ENCODE measurements at regions not wholly inside any gene's neighbourhood (a gene's known extent, or its start where the extent isn't known, plus 50 kb on each side); places are given as distances from the start of the nearest gene placed in this dataset.
"Not testable (repeated sequence)": the region's sequence is repeated elsewhere in the genome, so short reads cannot be mapped to it uniquely, and the experiment has no call there.

DNA sequence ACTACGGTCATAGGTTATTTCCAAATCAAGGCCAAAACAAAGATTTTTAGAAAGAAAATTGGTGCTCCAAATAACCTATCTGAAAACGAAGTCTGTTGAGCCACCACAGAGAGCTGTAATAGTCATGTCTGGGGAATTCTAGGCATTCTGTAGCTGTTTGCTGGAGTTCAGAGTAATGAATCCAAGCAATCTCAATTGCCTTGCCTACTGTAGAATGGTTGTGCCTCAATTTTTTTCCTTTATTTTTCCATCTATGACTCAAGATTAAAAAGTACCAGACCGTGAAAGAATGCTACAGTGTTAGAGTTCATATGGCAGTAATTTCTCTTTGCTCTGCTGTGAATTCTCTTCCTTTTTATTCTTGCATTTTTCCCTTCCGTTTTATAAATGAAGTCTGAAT is 1007.2 kb upstream of the ALCAM start:
- no peaks in the 10 kb centered on the region for H3K4me1 ChIP-seq
- no peak overlapping the region for H3K27ac ChIP-seq
- no peak for DNase-seq
- TF ChIP-seq, protein P1, sequence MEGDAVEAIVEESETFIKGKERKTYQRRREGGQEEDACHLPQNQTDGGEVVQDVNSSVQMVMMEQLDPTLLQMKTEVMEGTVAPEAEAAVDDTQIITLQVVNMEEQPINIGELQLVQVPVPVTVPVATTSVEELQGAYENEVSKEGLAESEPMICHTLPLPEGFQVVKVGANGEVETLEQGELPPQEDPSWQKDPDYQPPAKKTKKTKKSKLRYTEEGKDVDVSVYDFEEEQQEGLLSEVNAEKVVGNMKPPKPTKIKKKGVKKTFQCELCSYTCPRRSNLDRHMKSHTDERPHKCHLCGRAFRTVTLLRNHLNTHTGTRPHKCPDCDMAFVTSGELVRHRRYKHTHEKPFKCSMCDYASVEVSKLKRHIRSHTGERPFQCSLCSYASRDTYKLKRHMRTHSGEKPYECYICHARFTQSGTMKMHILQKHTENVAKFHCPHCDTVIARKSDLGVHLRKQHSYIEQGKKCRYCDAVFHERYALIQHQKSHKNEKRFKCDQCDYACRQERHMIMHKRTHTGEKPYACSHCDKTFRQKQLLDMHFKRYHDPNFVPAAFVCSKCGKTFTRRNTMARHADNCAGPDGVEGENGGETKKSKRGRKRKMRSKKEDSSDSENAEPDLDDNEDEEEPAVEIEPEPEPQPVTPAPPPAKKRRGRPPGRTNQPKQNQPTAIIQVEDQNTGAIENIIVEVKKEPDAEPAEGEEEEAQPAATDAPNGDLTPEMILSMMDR (IDR thresholded peaks at IDR 0.05): no peak
- TF ChIP-seq POLR2A (IDR thresholded peaks at IDR 0.05): no peak
- intact Hi-C loops (cut with DNase I; ENCODE audit: low total_unique reads): no loop called here
- no peaks in the 10 kb centered on the region for H3K36me3 ChIP-seq
- H3K27me3 ChIP-seq: no peaks in the 10 kb centered on the region
- no peaks in the 10 kb centered on the region for H3K9me3 ChIP-seq
- H3K4me3 ChIP-seq: no peak overlapping the region

DNA sequence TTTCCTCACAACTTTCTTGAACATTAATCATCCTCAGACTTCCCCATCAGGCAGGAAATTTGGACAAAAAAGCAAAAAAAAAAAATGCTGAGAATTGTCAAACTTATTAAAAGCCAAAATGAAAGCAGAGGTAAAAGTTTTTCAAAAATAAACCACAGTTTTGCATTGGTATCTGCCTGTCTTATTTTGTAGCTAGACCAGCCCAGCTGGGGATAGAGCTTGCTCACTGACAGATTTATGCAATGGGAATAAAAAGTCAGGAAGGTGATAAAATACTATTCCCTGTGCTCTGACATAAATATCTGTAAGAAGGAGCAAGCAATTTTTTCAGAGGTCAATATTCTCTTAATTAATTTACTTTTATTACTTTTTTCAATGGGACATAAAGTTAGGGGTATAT is 1006.7 kb upstream of the ALCAM start:
- intact Hi-C loops (cut with DNase I; ENCODE audit: low total_unique reads): no loop called here
- Histone ChIP-seq H3K4me3 (no peak overlapping the region), H3K4me1 (no peaks in the 10 kb centered on the region), H3K27me3 (no peaks in the 10 kb centered on the region), H3K9me3 (no peaks in the 10 kb centered on the region), H3K36me3 (no peaks in the 10 kb centered on the region), H3K27ac (no peak overlapping the region)
- DNase-seq: no peak
- TF ChIP-seq, protein P1 (IDR thresholded peaks at IDR 0.05): no peak
- no peak for TF ChIP-seq POLR2A (IDR thresholded peaks at IDR 0.05)

DNA sequence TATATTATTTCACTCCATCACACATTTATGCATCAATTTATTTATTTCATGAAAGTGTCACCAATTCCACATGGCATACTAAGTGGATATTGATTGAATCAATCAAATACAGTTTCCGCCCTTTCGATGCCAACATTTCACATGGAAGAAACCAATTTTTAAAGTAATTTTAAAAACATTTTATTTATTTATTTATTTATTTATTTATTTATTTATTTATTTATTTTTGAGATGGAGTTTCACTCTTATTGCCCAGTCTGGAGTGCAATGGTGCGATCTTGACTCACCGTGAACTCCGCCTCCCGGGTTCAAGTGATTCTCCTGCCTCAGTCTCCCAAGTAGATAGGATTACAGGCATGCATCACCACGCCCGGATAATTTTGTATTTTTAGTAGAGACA is 1005.0 kb upstream of the ALCAM start:
- DNase-seq; H3K9me3 ChIP-seq; H3K4me3 ChIP-seq; H3K27me3 ChIP-seq; H3K4me1 ChIP-seq; H3K27ac ChIP-seq; intact Hi-C loops (cut with DNase I; ENCODE audit: low total_unique reads); H3K36me3 ChIP-seq: not testable (repeated sequence)

DNA sequence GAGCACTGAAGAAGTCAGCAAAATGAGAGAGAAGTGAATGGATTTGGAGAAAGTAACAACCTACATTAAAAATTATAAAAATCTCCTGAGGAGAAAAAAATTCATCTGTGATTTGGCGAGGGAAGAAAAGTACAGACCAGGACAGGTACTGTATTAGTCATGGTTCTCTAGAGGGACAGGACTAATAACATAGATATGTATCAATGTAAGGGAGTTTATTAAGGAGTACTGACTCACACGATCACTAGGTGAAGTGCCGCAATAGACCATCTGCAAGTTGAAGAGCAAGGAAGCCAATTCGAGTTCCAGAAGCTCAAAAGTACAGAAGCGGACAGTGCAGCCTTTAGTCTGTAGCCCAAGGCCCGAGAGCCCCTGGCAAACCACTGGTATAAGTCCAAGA is 1004.4 kb upstream of the ALCAM start:
- Histone ChIP-seq H3K27me3 (no peaks in the 10 kb centered on the region), H3K9me3 (no peaks in the 10 kb centered on the region), H3K4me3 (no peak overlapping the region), H3K36me3 (no peaks in the 10 kb centered on the region), H3K4me1 (no peaks in the 10 kb centered on the region), H3K27ac (no peak overlapping the region)
- DNase-seq: no peak
- TF ChIP-seq, protein P1 (IDR thresholded peaks at IDR 0.05): no peak
- no peak for TF ChIP-seq POLR2A (IDR thresholded peaks at IDR 0.05)
- intact Hi-C loops (cut with DNase I; ENCODE audit: low total_unique reads): no loop called here

DNA sequence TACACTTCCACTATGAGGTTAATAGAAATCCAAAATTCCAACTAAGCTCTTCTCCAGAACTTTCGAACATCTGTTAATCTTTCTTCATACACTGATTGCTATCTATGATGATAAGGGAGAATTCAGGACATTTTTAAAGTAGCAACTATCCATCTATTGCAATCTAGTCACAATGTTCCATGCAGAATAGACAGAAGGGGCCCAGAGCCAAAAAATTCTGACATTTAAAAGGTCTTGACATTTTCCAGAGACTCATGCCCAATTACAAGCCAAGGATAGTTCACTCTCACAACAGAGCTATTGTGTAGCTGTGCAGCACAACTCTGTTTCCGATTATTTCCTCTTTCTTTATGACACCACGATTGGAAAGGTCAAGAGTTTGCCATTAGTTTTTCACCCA is 999.7 kb upstream of the ALCAM start:
- TF ChIP-seq POLR2A (IDR thresholded peaks at IDR 0.05): no peak
- TF ChIP-seq, protein P1 (IDR thresholded peaks at IDR 0.05): no peak
- H3K4me1 ChIP-seq: no peaks in the 10 kb centered on the region
- H3K36me3 ChIP-seq: no peaks in the 10 kb centered on the region
- no peak overlapping the region for H3K27ac ChIP-seq
- no peaks in the 10 kb centered on the region for H3K27me3 ChIP-seq
- H3K4me3 ChIP-seq: no peak overlapping the region
- intact Hi-C loops (cut with DNase I; ENCODE audit: low total_unique reads): no loop called here
- DNase-seq: no peak
- H3K9me3 ChIP-seq: no peaks in the 10 kb centered on the region

DNA sequence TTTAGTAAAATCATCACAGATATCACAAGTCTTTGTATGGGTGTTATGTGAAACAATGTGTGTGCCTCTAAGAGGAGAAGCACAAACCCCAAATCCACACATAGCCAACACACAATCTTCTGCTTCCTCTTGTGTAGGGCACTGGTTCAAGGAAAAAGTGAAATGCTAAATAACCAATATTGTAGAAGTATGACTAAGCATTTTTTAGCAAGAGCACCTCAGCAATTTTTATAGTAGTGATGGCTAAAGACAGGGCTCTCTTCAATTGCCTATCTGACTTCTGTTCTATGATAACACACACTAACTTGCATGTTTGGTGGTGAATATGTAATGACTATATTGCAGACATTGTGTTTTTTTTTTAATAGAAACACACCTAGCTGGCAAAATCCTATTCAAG is 997.9 kb upstream of the ALCAM start:
- TF ChIP-seq, protein P1 (IDR thresholded peaks at IDR 0.05): no peak
- TF ChIP-seq POLR2A (IDR thresholded peaks at IDR 0.05): no peak
- DNase-seq: no peak
- intact Hi-C loops (cut with DNase I; ENCODE audit: low total_unique reads): no loop called here
- H3K4me3 ChIP-seq: no peak overlapping the region
- H3K4me1 ChIP-seq: no peaks in the 10 kb centered on the region
- H3K9me3 ChIP-seq: no peaks in the 10 kb centered on the region
- no peak overlapping the region for H3K27ac ChIP-seq
- H3K36me3 ChIP-seq: no peaks in the 10 kb centered on the region
- H3K27me3 ChIP-seq: no peaks in the 10 kb centered on the region
